Testis (tissue), 2 donors: ENCODE measurements at regions not wholly inside any gene's neighbourhood (a gene's known extent, or its start where the extent isn't known, plus 50 kb on each side); places are given as distances from the start of the nearest gene placed in this dataset.

Experiments
- CTCF ChIP-seq, 3 experiments: fragments of 450-650 bp in 2 of 3; fragments of 200-600 bp in 1 of 3; sonication (generic) in 1 of 3; IDR thresholded peaks; one replicate each; pipeline ENCODE4 v1.5.1; 2016 to 2019; ENCODE audit warnings: antibody characterized with exemption in 3 of 3, mild to moderate bottlenecking in 2 of 3, moderate library complexity in 1 of 3
- POLR2A ChIP-seq: fragments of 450-650 bp; IDR thresholded peaks from one replicate; pipeline ENCODE4 v1.6.1; 2017; ENCODE audit warnings: antibody characterized with exemption, mild to moderate bottlenecking, moderate library complexity

- TF ChIP-seq CTCF (IDR thresholded peaks at IDR 0.05) (no peak), POLR2A (no peak)
These were observed 70.8 kb upstream of the USP47 start for GRCh38 chr11:11770921-11771486.
